Muscle of leg (tissue), 3 donors: ENCODE measurements at regions not wholly inside any gene's neighbourhood (a gene's known extent, or its start where the extent isn't known, plus 50 kb on each side); places are given as distances from the start of the nearest gene placed in this dataset.
"Not testable (repeated sequence)": the region's sequence is repeated elsewhere in the genome, so short reads cannot be mapped to it uniquely, and the experiment has no call there.

ENCODE experiments used
- DNase-seq: peaks from one replicate; pipeline ENCODE4 v3.0.0; 2013
- H3K27ac ChIP-seq: one replicate; pipeline ENCODE4 v1.5.1; 2013; ENCODE audit warnings: mild to moderate bottlenecking, low read length, control low read depth
- H3K27me3 ChIP-seq: one replicate; pipeline ENCODE4 v1.6.1; 2013; ENCODE audit warnings: low read length; ENCODE audit not compliant: control insufficient read depth, insufficient read depth
- H3K36me3 ChIP-seq: one replicate; pipeline ENCODE4 v1.6.1; 2013; ENCODE audit warnings: low read length; ENCODE audit not compliant: control insufficient read depth, insufficient read depth
- H3K4me1 ChIP-seq: one replicate; pipeline ENCODE4 v1.6.1; 2013; ENCODE audit warnings: low read length; ENCODE audit not compliant: control insufficient read depth, insufficient read depth
- H3K4me3 ChIP-seq: one replicate; pipeline ENCODE4 v1.5.1; 2013; ENCODE audit warnings: low read length, control low read depth
- H3K9me3 ChIP-seq: replicated peaks from 2 replicates; pipeline ENCODE4 v1.6.1; 2013; ENCODE audit warnings: low read depth, low read length; ENCODE audit not compliant: control insufficient read depth
- WGBS: methylation state at CpG from one replicate; pipeline ENCODE4 v1.1.5; 2013; ENCODE audit warnings: missing lambda C conversion rate; ENCODE audit not compliant: insufficient coverage; 5-methylcytosine and 5-hydroxymethylcytosine counted together

DNA sequence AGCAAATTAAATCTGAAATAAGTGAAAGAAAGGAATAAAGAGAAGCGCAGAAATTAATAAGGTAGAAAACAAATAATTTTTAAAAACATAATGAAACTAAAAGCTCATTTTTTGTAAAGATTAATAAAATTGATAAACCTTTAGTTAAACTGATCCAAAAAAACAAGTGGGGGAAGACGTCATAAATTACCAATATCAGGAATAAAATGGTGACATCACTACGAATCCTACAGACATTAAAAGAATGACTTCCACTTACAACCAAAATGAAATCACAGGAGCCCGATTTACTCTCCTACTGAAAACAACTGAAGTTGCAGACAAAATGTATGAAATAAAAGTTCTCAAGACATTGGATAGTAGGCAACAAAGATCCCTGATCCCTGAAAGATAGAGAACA, 68.1 kb upstream of the IFFO2 start:
- H3K9me3 ChIP-seq = no peaks in the 10 kb centered on the region
- H3K4me3 ChIP-seq = no peak overlapping the region
- DNase-seq = no peak
- H3K27ac ChIP-seq = no peak overlapping the region
- H3K27me3 ChIP-seq = peaks cover 14% of the 10 kb centered on the region
- no peaks in the 10 kb centered on the region for H3K4me1 ChIP-seq
- no CpG with 5 or more reads among the region's 4 CpGs for WGBS
- H3K36me3 ChIP-seq = no peaks in the 10 kb centered on the region

DNA sequence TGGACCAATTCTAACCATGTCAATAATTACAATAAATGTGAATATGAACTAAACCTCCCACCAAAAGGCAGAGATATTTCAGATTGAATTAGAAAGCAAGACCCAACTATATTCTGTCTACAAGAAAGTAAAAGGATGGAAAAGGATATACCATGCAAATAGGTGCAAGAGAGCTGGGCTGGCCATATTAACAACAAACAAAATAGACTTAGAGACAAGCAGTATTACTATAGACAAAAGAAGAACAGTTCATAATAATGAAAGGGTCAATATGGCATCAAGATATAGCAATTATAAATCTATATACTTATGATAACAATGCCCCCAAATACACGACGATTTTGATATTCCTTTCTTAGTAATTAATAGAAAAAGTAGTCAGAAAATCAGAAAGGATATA, 67.3 kb upstream of the IFFO2 start:
- no CpG with 5 or more reads among the region's 2 CpGs for WGBS
- Histone ChIP-seq H3K9me3 (no peaks in the 10 kb centered on the region), H3K36me3 (no peaks in the 10 kb centered on the region), H3K4me3 (no peak overlapping the region), H3K27ac (no peak overlapping the region), H3K4me1 (no peaks in the 10 kb centered on the region), H3K27me3 (peaks cover 7% of the 10 kb centered on the region)
- no peak for DNase-seq

GRCh38 chr1:19021845-19022244, 65.4 kb upstream of the IFFO2 start:
- no peaks in the 10 kb centered on the region for H3K4me1 ChIP-seq
- H3K9me3 ChIP-seq = no peaks in the 10 kb centered on the region
- no peak overlapping the region for H3K27ac ChIP-seq
- no peak overlapping the region for H3K4me3 ChIP-seq
- DNase-seq = no peak
- WGBS = no CpG with 5 or more reads among the region's 2 CpGs
- no peaks in the 10 kb centered on the region for H3K27me3 ChIP-seq
- no peaks in the 10 kb centered on the region for H3K36me3 ChIP-seq

DNA sequence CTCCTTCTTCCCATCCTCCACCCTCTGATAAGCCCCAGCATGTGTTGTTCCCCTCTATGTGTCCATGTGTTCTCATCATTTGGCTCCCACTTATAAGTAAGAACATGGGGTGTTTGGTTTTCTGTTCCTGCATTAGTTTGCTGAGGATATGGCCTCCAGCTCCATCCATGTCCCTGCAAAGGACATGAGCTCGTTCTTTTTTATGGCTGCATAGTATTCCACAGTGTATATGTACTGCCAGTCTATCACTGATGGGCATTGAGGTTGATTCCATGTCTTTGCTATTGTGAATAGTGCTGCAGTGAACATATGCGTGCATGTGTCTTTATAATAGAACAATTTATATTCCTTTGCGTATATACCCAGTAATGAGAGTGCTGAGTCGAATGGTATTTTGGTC, 62.8 kb upstream of the IFFO2 start:
- H3K36me3 ChIP-seq, H3K4me1 ChIP-seq, H3K27me3 ChIP-seq, H3K9me3 ChIP-seq, DNase-seq, H3K27ac ChIP-seq, H3K4me3 ChIP-seq: not testable (repeated sequence)
- no CpG with 5 or more reads among the region's 4 CpGs for WGBS

- WGBS = 89% methylated on average over 5 of the region's 6 CpGs
- peaks cover 9% of the 10 kb centered on the region for H3K4me1 ChIP-seq
- no peak for DNase-seq
Measured at GRCh38 chr1:19015476-19015875, 59.0 kb upstream of the IFFO2 start.

DNA sequence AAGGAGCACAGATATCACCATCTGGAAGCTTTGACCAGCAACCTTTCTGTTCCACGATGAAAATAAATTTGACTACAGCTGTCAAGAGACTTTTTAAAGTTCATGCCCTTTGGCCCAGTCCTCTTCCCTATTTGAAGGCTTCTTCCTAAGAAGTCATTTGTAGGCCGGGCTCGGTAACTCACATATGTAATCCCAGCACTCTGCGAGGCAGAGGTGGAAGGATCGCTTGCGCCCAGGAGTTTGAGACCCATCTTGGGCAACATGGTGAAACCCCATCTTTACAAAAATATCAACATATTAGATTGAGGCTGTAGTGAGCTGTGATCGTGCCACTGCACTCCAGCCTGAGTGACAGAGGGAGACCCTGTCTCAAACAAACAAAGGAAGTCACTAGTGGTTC, 58.3 kb upstream of the IFFO2 start:
- Histone ChIP-seq H3K36me3 (no peaks in the 10 kb centered on the region), H3K4me3 (no peak overlapping the region), H3K9me3 (no peaks in the 10 kb centered on the region), H3K4me1 (peaks cover 9% of the 10 kb centered on the region), H3K27ac (no peak overlapping the region), H3K27me3 (peaks cover 7% of the 10 kb centered on the region)
- 73% methylated on average over 1 of the region's 7 CpGs for WGBS
- no peak for DNase-seq

More at GRCh38 chr1:19015476-19015875, 59.0 kb upstream of the IFFO2 start:
- Histone ChIP-seq H3K27me3 (peaks cover 5% of the 10 kb centered on the region), H3K36me3 (no peaks in the 10 kb centered on the region), H3K27ac (no peak overlapping the region), H3K4me3 (no peak overlapping the region), H3K9me3 (no peaks in the 10 kb centered on the region)

GRCh38 chr1:19013826-19014548, 57.5 kb upstream of the IFFO2 start:
- H3K9me3 ChIP-seq = no peaks in the 10 kb centered on the region
- no peak overlapping the region for H3K27ac ChIP-seq
- DNase-seq = no peak
- H3K36me3 ChIP-seq = no peaks in the 10 kb centered on the region
- no peak overlapping the region for H3K4me3 ChIP-seq
- H3K27me3 ChIP-seq = peaks cover 9% of the 10 kb centered on the region
- WGBS = 86% methylated on average over 14 of the region's 16 CpGs
- H3K4me1 ChIP-seq = peaks cover 9% of the 10 kb centered on the region

DNA sequence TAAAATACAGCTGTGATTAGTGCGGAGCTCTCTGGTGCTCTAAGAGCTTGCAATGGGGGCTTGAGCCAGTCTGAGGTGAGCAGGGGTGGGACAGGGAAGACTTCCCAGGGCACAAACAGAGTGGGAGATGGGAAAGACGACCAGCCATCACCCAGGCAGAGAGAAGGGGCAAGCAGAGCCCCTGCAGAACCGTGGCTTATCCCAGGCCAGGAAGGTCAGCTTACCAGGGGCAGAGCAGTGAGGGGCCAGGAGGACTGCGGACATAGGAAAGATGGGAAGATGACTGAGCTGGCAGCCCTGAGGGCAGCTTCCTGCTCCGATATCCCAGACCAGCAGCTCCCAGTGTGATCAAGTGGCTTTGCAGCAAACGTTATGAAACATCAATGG, 55.4 kb upstream of the IFFO2 start:
- Histone ChIP-seq H3K4me3 (no peak overlapping the region), H3K4me1 (peaks cover 9% of the 10 kb centered on the region), H3K27me3 (peaks cover 9% of the 10 kb centered on the region), H3K9me3 (no peaks in the 10 kb centered on the region), H3K27ac (no peak overlapping the region), H3K36me3 (no peaks in the 10 kb centered on the region)
- WGBS = 67% methylated on average over 4 of the region's 6 CpGs
- DNase-seq = no peak

- peak; percentile 56 for DNase-seq
- Histone ChIP-seq H3K36me3 (no peaks in the 10 kb centered on the region), H3K4me3 (no peak overlapping the region), H3K4me1 (peaks cover 9% of the 10 kb centered on the region), H3K9me3 (no peaks in the 10 kb centered on the region), H3K27me3 (peaks cover 10% of the 10 kb centered on the region), H3K27ac (no peak overlapping the region)
- WGBS = 28% methylated on average over 16 of the region's 22 CpGs
Measured at GRCh38 chr1:19010995-19011844, 54.7 kb upstream of the IFFO2 start.

DNA sequence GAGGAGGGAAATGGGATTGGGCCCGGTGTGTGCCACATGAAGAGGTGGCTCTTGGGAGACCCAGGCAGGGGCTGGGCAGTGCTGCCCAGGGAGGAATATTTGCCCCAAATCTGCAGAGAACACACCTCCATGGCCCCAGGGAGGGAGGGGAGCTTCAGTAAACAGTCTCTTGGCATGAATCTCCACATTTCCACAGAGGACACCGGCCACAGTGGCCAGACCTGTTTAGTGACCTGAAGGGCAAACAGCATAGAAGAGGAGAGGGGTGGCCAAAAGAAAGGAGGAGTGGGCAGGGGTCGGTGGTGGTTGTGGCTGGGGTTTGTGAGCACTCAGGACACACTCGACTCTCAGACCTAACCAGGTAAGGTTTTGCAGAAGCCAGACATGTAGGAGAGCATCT, 54.0 kb upstream of the IFFO2 start:
- Histone ChIP-seq H3K4me3 (no peak overlapping the region), H3K9me3 (no peaks in the 10 kb centered on the region), H3K4me1 (peaks cover 9% of the 10 kb centered on the region), H3K27ac (no peak overlapping the region), H3K36me3 (no peaks in the 10 kb centered on the region), H3K27me3 (peaks cover 12% of the 10 kb centered on the region)
- DNase-seq = no peak
- WGBS = 89% methylated on average over 3 of the region's 4 CpGs
